ENCODE measurements at regions not wholly inside any gene's neighbourhood (a gene's known extent, or its start where the extent isn't known, plus 50 kb on each side); places are given as distances from the start of the nearest gene placed in this dataset.

- Mint-ChIP-seq H3K9me3 (ENCODE audit: unreplicated experiment) (peaks cover 11% of the 10 kb centered on the region), H3K4me3 (ENCODE audit: unreplicated experiment) (no peak overlapping the region), H3K36me3 (ENCODE audit: unreplicated experiment) (no peaks in the 10 kb centered on the region), H3K27ac (ENCODE audit: unreplicated experiment) (no peak overlapping the region), H3K4me1 (ENCODE audit: unreplicated experiment) (no peaks in the 10 kb centered on the region), H3K27me3 (ENCODE audit: unreplicated experiment) (peaks cover 2% of the 10 kb centered on the region)
- DNase-seq (ENCODE audit: extremely low spot score, unreplicated experiment) = no peak
- no peak for TF ChIP-seq CTCF (IDR thresholded peaks at IDR 0.05)
These were observed 677.7 kb downstream of the DCDC2C start for GRCh38 chr2:4381049-4381448.

GRCh38 chr2:4381773-4382172 lies 678.4 kb downstream of the DCDC2C start:
- Mint-ChIP-seq H3K4me3 (ENCODE audit: unreplicated experiment) (no peak overlapping the region), H3K4me1 (ENCODE audit: unreplicated experiment) (no peaks in the 10 kb centered on the region), H3K36me3 (ENCODE audit: unreplicated experiment) (no peaks in the 10 kb centered on the region), H3K27me3 (ENCODE audit: unreplicated experiment) (peaks cover 2% of the 10 kb centered on the region), H3K9me3 (ENCODE audit: unreplicated experiment) (peaks cover 18% of the 10 kb centered on the region), H3K27ac (ENCODE audit: unreplicated experiment) (no peak overlapping the region)
- DNase-seq (ENCODE audit: extremely low spot score, unreplicated experiment) = no peak
- TF ChIP-seq CTCF (IDR thresholded peaks at IDR 0.05) = no peak

- DNase-seq (ENCODE audit: extremely low spot score, unreplicated experiment) = no peak
- no peaks in the 10 kb centered on the region for H3K4me1 Mint-ChIP-seq (ENCODE audit: unreplicated experiment)
- no peak overlapping the region for H3K27ac Mint-ChIP-seq (ENCODE audit: unreplicated experiment)
- no peak for TF ChIP-seq CTCF (IDR thresholded peaks at IDR 0.05)
- peaks cover 3% of the 10 kb centered on the region for H3K36me3 Mint-ChIP-seq (ENCODE audit: unreplicated experiment)
- H3K27me3 Mint-ChIP-seq (ENCODE audit: unreplicated experiment) = no peaks in the 10 kb centered on the region
- H3K9me3 Mint-ChIP-seq (ENCODE audit: unreplicated experiment) = peaks cover 46% of the 10 kb centered on the region
- no peak overlapping the region for H3K4me3 Mint-ChIP-seq (ENCODE audit: unreplicated experiment)
These were observed 687.6 kb downstream of the DCDC2C start for GRCh38 chr2:4391013-4391412.

- Mint-ChIP-seq H3K9me3 (ENCODE audit: unreplicated experiment) (peaks cover 11% of the 10 kb centered on the region), H3K27ac (ENCODE audit: unreplicated experiment) (no peak overlapping the region), H3K4me1 (ENCODE audit: unreplicated experiment) (peaks cover 7% of the 10 kb centered on the region), H3K27me3 (ENCODE audit: unreplicated experiment) (no peaks in the 10 kb centered on the region), H3K4me3 (ENCODE audit: unreplicated experiment) (no peak overlapping the region), H3K36me3 (ENCODE audit: unreplicated experiment) (no peaks in the 10 kb centered on the region)
- TF ChIP-seq CTCF (IDR thresholded peaks at IDR 0.05) = no peak
- DNase-seq (ENCODE audit: extremely low spot score, unreplicated experiment) = no peak
These were observed 701.0 kb downstream of the DCDC2C start for GRCh38 chr2:4404363-4404762.

GRCh38 chr2:4408321-4408720 lies 704.9 kb downstream of the DCDC2C start:
- Mint-ChIP-seq H3K36me3 (ENCODE audit: unreplicated experiment) (no peaks in the 10 kb centered on the region), H3K4me3 (ENCODE audit: unreplicated experiment) (no peak overlapping the region), H3K9me3 (ENCODE audit: unreplicated experiment) (no peaks in the 10 kb centered on the region), H3K27me3 (ENCODE audit: unreplicated experiment) (no peaks in the 10 kb centered on the region), H3K27ac (ENCODE audit: unreplicated experiment) (no peak overlapping the region), H3K4me1 (ENCODE audit: unreplicated experiment) (peaks cover 7% of the 10 kb centered on the region)
- no peak for TF ChIP-seq CTCF (IDR thresholded peaks at IDR 0.05)
- no peak for DNase-seq (ENCODE audit: extremely low spot score, unreplicated experiment)

Measured in osteocyte (in vitro differentiated cells).